ENCODE measurements at regions not wholly inside any gene's neighbourhood (a gene's known extent, or its start where the extent isn't known, plus 50 kb on each side); places are given as distances from the start of the nearest gene placed in this dataset.
"Not testable (repeated sequence)": the region's sequence is repeated elsewhere in the genome, so short reads cannot be mapped to it uniquely, and the experiment has no call there.

GRCh38 chr7:10756981-10757380 is 216.7 kb upstream of the PHF14 start:
- DNase-seq (ENCODE audit: low read depth, low spot score): no peak

DNA sequence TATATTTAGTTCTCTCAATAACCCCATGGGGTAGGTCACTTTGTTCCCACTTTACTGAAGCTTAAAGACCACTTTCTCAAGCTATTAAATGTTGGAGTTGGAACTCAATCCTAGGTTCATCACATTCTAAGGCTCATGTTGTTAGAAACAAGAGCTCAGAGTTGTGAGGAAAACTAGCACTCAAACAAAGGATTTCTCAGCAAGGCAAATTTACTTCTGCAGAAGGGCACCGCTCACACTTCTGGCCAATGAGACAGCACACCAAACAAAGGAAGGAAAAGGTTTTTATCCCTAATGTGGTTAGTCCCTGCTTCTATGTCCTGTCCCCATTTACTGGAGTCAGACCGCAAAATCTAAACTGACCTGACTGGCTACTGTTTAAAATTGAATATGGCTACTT is 214.6 kb upstream of the PHF14 start:
- no peak for DNase-seq (ENCODE audit: low read depth, low spot score)

DNA sequence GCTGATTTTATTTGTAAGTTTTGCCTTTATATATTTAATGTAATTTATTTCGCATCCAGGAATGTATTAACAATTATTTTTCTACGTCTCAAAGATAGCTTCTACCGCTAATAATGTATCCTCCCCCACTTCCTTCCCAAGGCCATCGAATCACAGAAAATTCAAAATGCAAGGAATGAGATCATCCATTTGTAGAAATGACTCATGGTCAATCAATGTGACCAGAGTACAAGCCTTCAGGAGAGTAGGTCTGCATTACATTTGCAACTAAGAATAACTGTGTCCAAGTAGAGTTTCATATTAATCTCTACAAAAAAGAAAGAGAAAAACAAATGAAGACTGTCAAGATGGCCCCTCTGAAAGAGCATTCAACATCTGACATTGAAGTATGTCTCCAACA is 205.9 kb upstream of the PHF14 start:
- no peak for DNase-seq (ENCODE audit: low read depth, low spot score)

DNA sequence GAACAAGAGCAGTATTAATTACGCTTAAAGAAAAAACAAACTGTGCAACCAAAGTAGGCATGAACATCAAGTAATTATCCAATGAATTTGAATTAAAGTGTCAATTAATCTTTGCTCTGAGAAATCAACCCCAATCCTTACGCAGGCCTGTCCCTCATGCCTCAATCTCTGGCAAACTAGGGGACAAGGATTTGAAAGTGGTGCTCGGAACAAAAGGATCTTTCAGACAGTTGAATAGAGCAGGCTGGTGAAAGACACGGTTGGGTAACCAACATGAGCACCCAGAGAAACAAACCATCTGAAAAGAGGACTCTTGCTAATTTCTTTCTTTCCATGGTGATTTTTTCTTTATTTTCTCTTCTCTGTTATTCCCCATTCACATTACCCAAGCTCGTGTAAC is 203.5 kb upstream of the PHF14 start:
- DNase-seq (ENCODE audit: low read depth, low spot score): no peak

GRCh38 chr7:10773430-10773829 is 200.2 kb upstream of the PHF14 start:
- DNase-seq (ENCODE audit: low read depth, low spot score): no peak

DNA sequence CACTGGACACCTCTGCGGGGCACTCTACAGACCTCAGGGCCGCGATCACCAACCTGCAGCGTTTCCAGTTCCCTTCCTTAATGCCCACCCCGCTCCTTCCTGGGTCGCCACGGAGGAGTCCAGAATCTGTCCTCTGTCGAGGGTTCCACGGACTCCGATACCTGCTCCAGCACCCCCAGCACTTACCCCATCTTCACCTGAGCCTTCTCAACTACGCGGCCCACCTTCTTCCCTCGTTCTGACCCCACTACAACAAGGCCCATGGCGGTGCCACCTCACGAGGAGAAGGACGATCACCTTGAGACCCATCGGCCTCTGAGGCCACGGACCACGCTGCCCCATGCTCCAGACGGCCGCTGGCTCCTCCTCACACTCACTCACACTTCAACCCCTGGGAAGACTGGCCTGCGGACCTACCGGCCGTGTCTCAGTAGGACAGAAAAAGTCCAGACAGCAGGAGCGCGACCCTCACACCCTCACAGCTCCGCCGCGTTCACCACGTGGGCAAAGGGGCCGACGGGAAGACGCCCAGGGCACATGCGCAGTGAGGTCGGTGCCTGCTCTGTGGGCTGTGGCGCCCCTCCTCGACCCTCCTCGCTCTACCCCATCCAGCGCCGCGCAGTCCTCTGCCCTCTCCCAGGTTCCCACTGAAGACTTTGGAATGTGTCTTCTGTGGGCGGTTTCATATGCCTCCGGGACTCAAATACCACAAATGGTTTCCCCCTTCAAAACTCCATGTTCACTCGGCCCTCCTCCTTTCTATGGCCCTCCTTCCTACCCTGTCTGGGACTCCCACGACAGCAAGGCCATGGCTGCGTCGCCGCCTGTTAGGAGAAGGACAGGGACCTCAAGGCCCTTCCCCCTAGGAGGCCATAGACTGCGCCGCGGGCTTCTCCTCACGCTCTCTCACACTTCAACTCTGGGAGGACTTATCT is 193.9 kb upstream of the PHF14 start:
- DNase-seq (ENCODE audit: low read depth, low spot score): no peak

DNA sequence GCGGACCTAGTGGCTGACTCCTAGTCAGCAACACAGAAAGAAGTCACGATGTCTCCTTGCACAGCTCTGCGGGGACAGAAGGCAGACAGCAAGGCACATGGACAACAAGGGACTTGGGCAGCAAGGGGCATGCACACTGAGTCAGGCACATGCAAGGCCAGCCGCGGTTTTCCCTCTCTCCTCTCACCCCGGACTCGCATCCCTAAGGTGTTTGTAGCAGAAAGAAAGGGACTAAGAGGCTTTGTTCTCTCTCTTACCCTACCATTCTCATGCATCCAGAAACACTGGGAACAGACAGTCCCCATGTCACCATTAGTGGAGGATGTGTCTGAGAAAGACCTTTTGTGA is 193.3 kb upstream of the PHF14 start:
- no peak for DNase-seq (ENCODE audit: low read depth, low spot score)

- DNase-seq (ENCODE audit: low read depth, low spot score): not testable (repeated sequence)
Measured at GRCh38 chr7:10786976-10787375, 186.7 kb upstream of the PHF14 start.

- DNase-seq (ENCODE audit: low read depth, low spot score): no peak
Measured at GRCh38 chr7:10789170-10789569, 184.5 kb upstream of the PHF14 start.

DNA sequence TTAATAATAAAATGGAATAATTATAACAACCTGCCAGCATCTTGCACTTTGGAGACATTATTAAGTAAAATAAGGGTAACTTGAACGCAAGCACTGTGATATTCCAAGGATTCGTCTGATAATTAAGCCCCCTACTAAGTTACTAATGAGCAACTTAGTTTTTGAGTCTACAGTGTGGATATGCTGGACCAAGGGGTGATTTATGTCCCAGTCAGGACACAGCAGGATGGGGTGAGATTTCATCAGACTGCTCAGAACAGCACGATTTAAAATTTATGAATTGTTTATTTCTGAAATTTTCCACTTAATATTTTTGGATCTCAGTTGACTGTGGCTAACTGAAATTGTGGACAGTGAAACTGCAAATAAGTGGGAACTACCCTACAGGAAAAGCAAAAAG is 182.8 kb upstream of the PHF14 start:
- DNase-seq (ENCODE audit: low read depth, low spot score): no peak

- DNase-seq (ENCODE audit: low read depth, low spot score): no peak
Measured at GRCh38 chr7:10793995-10794775, 179.5 kb upstream of the PHF14 start.

DNA sequence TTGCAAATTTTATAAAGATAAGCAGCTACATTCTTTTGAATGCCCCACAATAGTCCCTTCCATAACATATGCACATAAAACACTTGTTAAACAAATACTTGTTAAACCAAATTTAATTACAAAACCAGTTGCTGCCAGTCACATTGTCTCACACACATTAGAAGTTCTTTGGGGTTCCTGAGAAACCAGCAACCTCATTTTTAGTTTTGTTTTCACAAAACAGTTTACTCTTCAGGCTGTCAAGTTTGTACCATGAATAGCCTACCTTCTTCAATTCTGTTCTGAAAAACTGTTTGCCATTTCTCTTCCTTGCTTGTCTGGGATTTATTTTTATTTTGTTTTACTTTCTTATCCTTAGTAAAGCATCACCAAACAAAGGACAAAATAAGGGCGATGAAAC is 176.5 kb upstream of the PHF14 start:
- DNase-seq (ENCODE audit: low read depth, low spot score): no peak

GRCh38 chr7:10798044-10798443 is 175.6 kb upstream of the PHF14 start:
- DNase-seq (ENCODE audit: low read depth, low spot score): no peak

GRCh38 chr7:10799475-10799874 is 174.2 kb upstream of the PHF14 start:
- DNase-seq (ENCODE audit: low read depth, low spot score): no peak

DNA sequence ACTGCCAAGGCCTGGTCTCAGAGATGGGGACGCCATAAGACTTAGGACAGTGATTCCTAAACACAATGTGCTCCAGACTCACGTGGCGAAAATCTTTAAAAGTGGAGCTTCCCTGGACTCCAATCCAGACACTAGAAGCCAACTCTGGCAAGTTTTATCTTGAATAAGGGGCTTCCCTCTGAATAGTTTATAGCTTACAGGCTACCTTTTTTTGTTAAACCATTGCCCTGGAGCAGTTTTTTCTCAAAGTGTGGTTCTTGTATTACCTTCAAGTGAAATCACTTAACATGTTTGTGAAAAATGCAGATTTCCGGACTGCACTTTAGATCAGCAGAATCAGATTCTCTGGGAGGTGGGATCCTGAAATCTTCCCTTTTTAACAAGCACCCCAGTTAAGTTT is 171.7 kb upstream of the PHF14 start:
- no peak for DNase-seq (ENCODE audit: low read depth, low spot score)

GRCh38 chr7:10802526-10802925 is 171.1 kb upstream of the PHF14 start:
- no peak for DNase-seq (ENCODE audit: low read depth, low spot score)

DNA sequence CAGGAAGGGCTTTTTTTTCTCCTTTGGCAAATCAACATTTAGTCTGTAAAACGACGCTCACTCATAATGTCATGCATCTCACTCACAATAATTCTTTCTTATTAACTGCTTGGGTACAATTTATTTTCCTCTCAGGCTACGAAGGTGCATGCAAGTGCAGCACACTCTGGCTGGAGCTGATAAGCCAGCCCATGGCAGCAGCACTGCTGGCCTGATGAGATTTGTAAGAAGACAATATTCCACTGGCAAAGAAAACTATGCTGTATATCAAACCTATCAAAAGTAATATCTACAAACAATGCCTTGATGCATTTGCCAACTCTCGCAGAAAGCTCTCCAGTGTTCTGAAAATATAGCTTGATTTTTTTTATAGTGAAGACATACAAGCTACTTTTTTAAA is 170.0 kb upstream of the PHF14 start:
- DNase-seq (ENCODE audit: low read depth, low spot score): no peak

- DNase-seq (ENCODE audit: low read depth, low spot score): no peak
Measured at GRCh38 chr7:10804770-10805169, 168.9 kb upstream of the PHF14 start.

- no peak for DNase-seq (ENCODE audit: low read depth, low spot score)
Measured at GRCh38 chr7:10815546-10815945, 158.1 kb upstream of the PHF14 start.

- DNase-seq (ENCODE audit: low read depth, low spot score): no peak
Measured at GRCh38 chr7:10821156-10821555, 152.5 kb upstream of the PHF14 start.

- DNase-seq (ENCODE audit: low read depth, low spot score): no peak
Measured at GRCh38 chr7:10824154-10824553, 149.5 kb upstream of the PHF14 start.

GRCh38 chr7:10838228-10838627 is 135.4 kb upstream of the PHF14 start:
- no peak for DNase-seq (ENCODE audit: low read depth, low spot score)

DNA sequence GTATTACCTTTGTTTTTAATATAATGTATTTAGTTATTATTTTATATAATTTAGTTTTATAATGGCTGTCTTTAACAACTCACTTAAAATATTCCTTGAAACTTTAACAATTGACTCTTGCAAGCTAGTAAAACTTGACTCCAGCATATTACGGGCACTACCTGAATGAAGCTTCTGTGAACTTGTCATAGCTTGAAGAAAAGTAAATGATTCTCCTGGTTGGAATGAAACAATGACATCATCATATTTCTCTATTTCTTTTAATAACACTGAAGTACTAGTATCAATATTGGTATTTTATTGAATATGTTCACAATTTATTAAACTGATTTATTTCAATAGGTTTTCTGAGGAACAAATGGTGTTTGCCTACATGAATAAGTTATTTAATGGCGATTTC is 128.4 kb upstream of the PHF14 start:
- no peak for DNase-seq (ENCODE audit: low read depth, low spot score)

All from iPS DF 19.7 (cell line).